Panc1 (cell line): ENCODE measurements at regions not wholly inside any gene's neighbourhood (a gene's known extent, or its start where the extent isn't known, plus 50 kb on each side); places are given as distances from the start of the nearest gene placed in this dataset.

Experiments
- ATAC-seq: fragments of 200-7000 bp; cut with Tn5 transposase; 2 replicates; pipeline ENCODE4 v1.9.1; 2020; ENCODE audit warnings: mild to moderate bottlenecking, moderate library complexity
- BruUV-seq: library from RNA; stranded (reverse); fragments of 400-500 nt; replicated peaks from 2 replicates; lab custom pipeline; 2021; lab: Mats Ljungman, UMichigan
- CTCF ChIA-PET: fragments of 300-600 bp; sonication (Branson Sonifier 250); formaldehyde crosslinking; loops from one replicate; lab custom pipeline; 2022; ENCODE audit warnings: antibody characterized with exemption; lab: Charles Lee
- POLR2A ChIA-PET: fragments of 300-600 bp; sonication (Branson Sonifier 250); formaldehyde crosslinking; loops from one replicate; lab custom pipeline; 2022; ENCODE audit warnings: antibody characterized with exemption; lab: Charles Lee
- DNase-seq: peaks from one replicate; pipeline ENCODE4 v3.0.0-alpha.2; 2010; ENCODE audit warnings: low read depth, low spot score
- H3K27ac ChIP-seq: 2 replicates; pipeline ENCODE4 v1.5.1; 2011; ENCODE audit warnings: mild to moderate bottlenecking, low read length, inconsistent platforms
- H3K27me3 ChIP-seq: fragments of 200-500 bp; sonication (Bioruptor generic); 2 replicates; pipeline ENCODE4 v1.6.0; 2014; ENCODE audit warnings: low read length, inconsistent platforms; ENCODE audit not compliant: control insufficient read depth, insufficient read depth
- H3K36me3 ChIP-seq: fragments of 200-500 bp; sonication (Bioruptor generic); 2 replicates; pipeline ENCODE4 v1.5.1; 2014; ENCODE audit warnings: inconsistent platforms, mild to moderate bottlenecking, low read length, moderate library complexity; ENCODE audit not compliant: control insufficient read depth, insufficient read depth
- H3K4me1 ChIP-seq: 2 replicates; pipeline ENCODE4 v1.5.1; 2011; ENCODE audit warnings: inconsistent platforms, mild to moderate bottlenecking, low read length, moderate library complexity; ENCODE audit not compliant: control insufficient read depth, insufficient read depth
- H3K4me3 ChIP-seq, 2 experiments: 2 replicates each; pipeline ENCODE4 v1.5.1; 2011 to 2012; ENCODE audit warnings: low read depth in 2 of 2, low read length in 2 of 2, mild to moderate bottlenecking in 2 of 2, inconsistent platforms in 1 of 2, moderate library complexity in 1 of 2
- H3K9me3 ChIP-seq: fragments of 200-500 bp; sonication (Bioruptor generic); 2 replicates; pipeline ENCODE4 v1.5.1; 2014; ENCODE audit warnings: low read depth, mild to moderate bottlenecking, inconsistent platforms, low read length, moderate library complexity; ENCODE audit not compliant: control insufficient read depth, insufficient read depth
- CTCF ChIP-seq: fragments of 450-650 bp; IDR thresholded peaks from 2 replicates; pipeline ENCODE4 v1.5.1; 2017; ENCODE audit warnings: mild to moderate bottlenecking
- POLR2AphosphoS5 ChIP-seq: IDR thresholded peaks from 2 replicates; pipeline ENCODE4 v1.6.1; 2012; ENCODE audit warnings: mild to moderate bottlenecking, low read depth, low read length, moderate library complexity
- REST ChIP-seq, 2 experiments: IDR thresholded peaks; 2 replicates each; pipeline ENCODE4 v1.6.1; 2011 to 2012; ENCODE audit warnings: low read depth in 2 of 2, control low read depth in 1 of 2, low read length in 1 of 2, mild to moderate bottlenecking in 1 of 2, moderate library complexity in 1 of 2; ENCODE audit not compliant: insufficient read depth in 1 of 2
- SIN3A ChIP-seq: IDR thresholded peaks from 2 replicates; pipeline ENCODE4 v1.6.1; 2012; ENCODE audit warnings: low read depth, mild to moderate bottlenecking, low read length, moderate library complexity, borderline replicate concordance; ENCODE audit not compliant: insufficient read depth
- TCF7L2 ChIP-seq: IDR thresholded peaks from 2 replicates; pipeline ENCODE4 v1.6.1; 2011; ENCODE audit warnings: mild to moderate bottlenecking, low read depth, low read length, inconsistent platforms
- in situ Hi-C: cut with HindIII; loops from 2 replicates; pipeline ENCODE4 v1.10.0; 2016; ENCODE audit warnings: low sequenced_read_pairs, low pct_unique_long_range_greater_than_20kb
- intact Hi-C: fragments of 100-400 bp; cut with micrococcal nuclease; formaldehyde crosslinking; loops from one replicate; pipeline ENCODE4 v1.10.0; 2022; ENCODE audit not compliant: unreplicated experiment

- ChIA-PET POLR2A (no interaction called here), CTCF (no interaction called here)
- BruUV-seq, result no TSS peak
- Histone ChIP-seq H3K9me3 (no peaks in the 10 kb centered on the region), H3K27me3 (peaks cover 14% of the 10 kb centered on the region), H3K27ac (no peak overlapping the region), H3K36me3 (no peaks in the 10 kb centered on the region), H3K4me3 (no peak overlapping the region), H3K4me1 (no peaks in the 10 kb centered on the region)
- DNase-seq (no peak), ATAC-seq (no peak)
- TF ChIP-seq POLR2AphosphoS5 (no peak), REST (IDR thresholded peaks at IDR 0.05; ENCODE audit: insufficient read depth in 1 of 2, low read depth in 2 of 2, low read length in 1 of 2) (no peak), CTCF (no peak), TCF7L2 (no peak), SIN3A (no peak)
- in situ Hi-C loops, result no loop called here
- intact Hi-C loops, result no loop called here
These were observed 113.0 kb upstream of the COPS8 start for GRCh38 chr2:236972491-236973342.

GRCh38 chr2:236973343-236973980 is 112.2 kb upstream of the COPS8 start:
- intact Hi-C loops, result no loop called here
- no peaks in the 10 kb centered on the region for H3K4me1 ChIP-seq
- DNase-seq (no peak), ATAC-seq (no peak)
- no peak for TF ChIP-seq CTCF
- TF ChIP-seq SIN3A, result no peak
- no peak for TF ChIP-seq REST (IDR thresholded peaks at IDR 0.05; ENCODE audit: insufficient read depth in 1 of 2, low read depth in 2 of 2, low read length in 1 of 2)
- TF ChIP-seq POLR2AphosphoS5, result no peak
- TF ChIP-seq TCF7L2, result no peak
- no peak overlapping the region for H3K27ac ChIP-seq
- peaks cover 15% of the 10 kb centered on the region for H3K27me3 ChIP-seq
- no TSS peak for BruUV-seq
- in situ Hi-C loops, result no loop called here
- H3K9me3 ChIP-seq, result no peaks in the 10 kb centered on the region
- H3K4me3 ChIP-seq, result no peak overlapping the region
- POLR2A ChIA-PET, result no interaction called here
- no peaks in the 10 kb centered on the region for H3K36me3 ChIP-seq
- CTCF ChIA-PET, result no interaction called here
